K562 (cell line): ENCODE measurements at regions not wholly inside any gene's neighbourhood (a gene's known extent, or its start where the extent isn't known, plus 50 kb on each side); places are given as distances from the start of the nearest gene placed in this dataset.

Experiments
- ATF3 ChIP-seq, 2 experiments: fragments of 450-650 bp in 1 of 2; sonication (generic) in 1 of 2; formaldehyde crosslinking in 1 of 2; IDR thresholded peaks in 1 of 2; conservative IDR thresholded peaks in 1 of 2; 2 replicates each; pipeline versions ENCODE4 v1.6.1 to v1.8.1; 2016 to 2023; ENCODE audit warnings: mild to moderate bottlenecking in 2 of 2, moderate library complexity in 2 of 2, inconsistent platforms in 1 of 2, missing genetic modification reagents in 1 of 2
- GATA2 ChIP-seq: sonication (generic); formaldehyde crosslinking; IDR thresholded peaks from 2 replicates; pipeline ENCODE4 v1.4.0; 2020; ENCODE audit warnings: mild to moderate bottlenecking, missing genetic modification reagents
- HMBOX1 ChIP-seq: sonication (generic); IDR thresholded peaks from 2 replicates; pipeline ENCODE4 v1.6.1; 2016
- MTA3 ChIP-seq: fragments of 450-650 bp; formaldehyde crosslinking; IDR thresholded peaks from 2 replicates; pipeline ENCODE4 v1.6.1; 2017; ENCODE audit warnings: mild to moderate bottlenecking, borderline replicate concordance
- NONO ChIP-seq, 2 experiments: fragments of 200-400 bp in 1 of 2; fragments of 450-650 bp in 1 of 2; formaldehyde crosslinking in 1 of 2; IDR thresholded peaks; 2 replicates each; pipeline ENCODE4 v1.6.1; 2017; ENCODE audit warnings: low read depth in 2 of 2, mild to moderate bottlenecking in 2 of 2, moderate library complexity in 2 of 2, low read length in 1 of 2
- PHB2 ChIP-seq: fragments of 450-650 bp; IDR thresholded peaks from 2 replicates; pipeline ENCODE4 v1.6.1; 2017; ENCODE audit warnings: low read depth
- POLR2AphosphoS2 ChIP-seq: IDR thresholded peaks from 2 replicates; pipeline ENCODE4 v1.6.1; 2012; ENCODE audit warnings: low read length, improper control_type of control experiment
- RREB1 ChIP-seq: fragments of 250-450 bp; sonication (Bioruptor Pico); IDR thresholded peaks from 2 replicates; pipeline ENCODE4 v1.4.0; 2020
- ZBTB9 ChIP-seq: fragments of 450-650 bp; formaldehyde crosslinking; IDR thresholded peaks from 2 replicates; pipeline ENCODE4 v1.4.0; 2020; ENCODE audit warnings: mild to moderate bottlenecking, moderate library complexity
- ZNF395 ChIP-seq: fragments of 200-800 bp; sonication (Bioruptor generic); IDR thresholded peaks from 2 replicates; pipeline ENCODE4 v1.6.1; 2017; ENCODE audit warnings: missing genetic modification characterization, missing compliant biosample characterization
- ZNF707 ChIP-seq: fragments of 250-450 bp; sonication (Bioruptor Pico); conservative IDR thresholded peaks from 2 replicates; pipeline ENCODE4 v1.8.0; 2022; ENCODE audit warnings: inconsistent platforms, mild to moderate bottlenecking, moderate library complexity
- ZNF740 ChIP-seq, 3 experiments: fragments of 200-800 bp in 1 of 3; sonication (Bioruptor generic) in 1 of 3; sonication (generic) in 1 of 3; formaldehyde crosslinking in 1 of 3; IDR thresholded peaks; 2 replicates each; pipeline versions ENCODE4 v1.6.1 to v1.8.0; 2016 to 2022; ENCODE audit warnings: mild to moderate bottlenecking in 2 of 3, missing compliant biosample characterization in 2 of 3, missing genetic modification characterization in 2 of 3, missing genetic modification reagents in 1 of 3

GRCh38 chr15:92809064-92809879 lies 90.9 kb upstream of the CHD2 start (continued):
- TF ChIP-seq MTA3 (peak; percentile 90), ATF3 (IDR thresholded peaks at IDR 0.05) (no peak), ATF3 (CRISPR knock-in tag; conservative IDR thresholded peaks at IDR 0.05) (peak; percentile 77), ZNF740 (CRISPR knock-in tag; IDR thresholded peaks at IDR 0.05) (peak; percentile 66), ZNF740 (tag; IDR thresholded peaks at IDR 0.05) (no peak), ZNF395 (CRISPR knock-in tag) (no peak; the same call in 1 of the 2 replicates), POLR2AphosphoS2 (no peak), NONO (IDR thresholded peaks at IDR 0.05; ENCODE audit: low read depth in 2 of 2, low read length in 1 of 2) (peak; percentile 25 to 82; a peak in 2 of 4 replicates), ZNF707 (CRISPR knock-in tag) (no peak), ZBTB9 (no peak; the same call in 1 of the 2 replicates), HMBOX1 (peak; percentile 49; the same call in 1 of the 2 replicates), PHB2 (no peak), GATA2 (CRISPR knock-in tag) (no peak), RREB1 (CRISPR knock-in tag) (no peak)
